GM12878 (cell line): ENCODE measurements at regions not wholly inside any gene's neighbourhood (a gene's known extent, or its start where the extent isn't known, plus 50 kb on each side); places are given as distances from the start of the nearest gene placed in this dataset.

Source experiments
- ATAC-seq: fragments of 200-7000 bp; cut with Tn5 transposase; 3 replicates; pipeline ENCODE4 v1.9.1; 2020; ENCODE audit warnings: mild to moderate bottlenecking, moderate library complexity
- BruUV-seq: library from RNA; stranded (reverse); fragments of 400-500 nt; replicated peaks from 2 replicates; lab custom pipeline; 2021; lab: Mats Ljungman, UMichigan
- CTCF ChIA-PET: fragments of 300-600 bp; sonication (Branson Sonifier 250); formaldehyde crosslinking; extraction: SDS; loops from one replicate; lab custom pipeline; 2021; ENCODE audit warnings: inconsistent platforms; lab: Yijun Ruan, JAX
- POLR2A ChIA-PET: fragments of 350-600 bp; formaldehyde crosslinking; extraction: SDS; loops from one replicate; lab custom pipeline; 2021; ENCODE audit warnings: inconsistent platforms; lab: Charles Lee
- RAD21 ChIA-PET: fragments of 300-600 bp; sonication (Branson Sonifier 250); formaldehyde crosslinking; loops from one replicate; lab custom pipeline; 2023; ENCODE audit warnings: antibody characterized with exemption; ENCODE audit not compliant: unreplicated experiment; lab: Charles Lee
- SMC1A ChIA-PET: fragments of 300-600 bp; sonication (Branson Sonifier 250); formaldehyde crosslinking; loops from one replicate; lab custom pipeline; 2023; ENCODE audit not compliant: unreplicated experiment, uncharacterized antibody; lab: Charles Lee
- DNase-seq: peaks from one replicate; pipeline ENCODE4 v3.0.0-alpha.2; 2011; ENCODE audit warnings: low read depth, low spot score
- FAIRE-seq: peaks from 3 replicates; lab custom pipeline; 2011; peaks lifted over from hg19 to GRCh38; lab: Jason Lieb, UNC
- H2AFZ ChIP-seq: 2 replicates; pipeline ENCODE4 v1.6.0; 2011; ENCODE audit warnings: low read depth, low read length, control low read depth; ENCODE audit not compliant: control insufficient read depth
- H3K27ac ChIP-seq: 2 replicates; pipeline ENCODE4 v1.5.1; 2011; ENCODE audit warnings: control low read depth; ENCODE audit not compliant: control insufficient read depth, insufficient read depth
- H3K27me3 ChIP-seq, 2 experiments: replicated peaks in 1 of 2; 2 replicates each; pipeline versions ENCODE4 v1.6.0 to v1.6.1; 2011; ENCODE audit warnings: low read length in 1 of 2; ENCODE audit not compliant: control insufficient read depth in 2 of 2, insufficient read depth in 2 of 2
- H3K36me3 ChIP-seq, 2 experiments: 2 replicates each; pipeline ENCODE4 v1.5.1; 2011; ENCODE audit warnings: low read length in 1 of 2; ENCODE audit not compliant: control insufficient read depth in 2 of 2, insufficient read depth in 2 of 2
- H3K4me1 ChIP-seq: 2 replicates; pipeline ENCODE4 v1.6.1; 2011; ENCODE audit warnings: mild to moderate bottlenecking, low read length, moderate library complexity, mixed read lengths; ENCODE audit not compliant: control insufficient read depth, insufficient read depth
- H3K4me2 ChIP-seq: 2 replicates; pipeline ENCODE4 v1.6.0; 2011; ENCODE audit warnings: control low read depth; ENCODE audit not compliant: control insufficient read depth, insufficient read depth
- H3K4me3 ChIP-seq: fragments of 200-600 bp; sonication (generic); 2 replicates; pipeline ENCODE4 v1.5.1; 2016
- H3K79me2 ChIP-seq: 2 replicates; pipeline ENCODE4 v1.6.0; 2011; ENCODE audit warnings: low read length; ENCODE audit not compliant: control insufficient read depth, insufficient read depth
- H3K9ac ChIP-seq: 2 replicates; pipeline ENCODE4 v1.8.0; 2011; ENCODE audit warnings: low read length, control low read depth, mixed read lengths; ENCODE audit not compliant: control insufficient read depth, insufficient read depth
- H3K9me3 ChIP-seq: replicated peaks from 3 replicates; pipeline ENCODE4 v1.5.1; 2011; ENCODE audit warnings: mild to moderate bottlenecking, low read length; ENCODE audit not compliant: control insufficient read depth, insufficient read depth
- H4K20me1 ChIP-seq: 2 replicates; pipeline ENCODE4 v1.6.0; 2011; ENCODE audit not compliant: control insufficient read depth, insufficient read depth
- ATF3 ChIP-seq: IDR thresholded peaks from 2 replicates; pipeline ENCODE4 v1.6.1; 2011; ENCODE audit warnings: low read depth, mild to moderate bottlenecking, low read length, moderate library complexity, borderline replicate concordance; ENCODE audit errors: extremely low read depth
- BCL3 ChIP-seq: IDR thresholded peaks from 2 replicates; pipeline ENCODE4 v1.6.1; 2011; ENCODE audit warnings: borderline replicate concordance, low read depth, mild to moderate bottlenecking, moderate library complexity, low read length; ENCODE audit not compliant: insufficient read depth, poor library complexity, severe bottlenecking
- FOXK2 ChIP-seq: fragments of 450-650 bp; IDR thresholded peaks from 2 replicates; pipeline ENCODE4 v1.6.1; 2017; ENCODE audit warnings: mild to moderate bottlenecking, moderate library complexity
- FOXM1 ChIP-seq: IDR thresholded peaks from 2 replicates; pipeline ENCODE4 v1.6.1; 2012; ENCODE audit warnings: low read depth, mild to moderate bottlenecking, inconsistent platforms, low read length, moderate library complexity
- LARP7 ChIP-seq: fragments of 450-650 bp; IDR thresholded peaks from 2 replicates; pipeline ENCODE4 v1.6.1; 2017; ENCODE audit warnings: mild to moderate bottlenecking
- PRDM15 ChIP-seq: fragments of 450-650 bp; formaldehyde crosslinking; IDR thresholded peaks from 2 replicates; pipeline ENCODE4 v1.4.0; 2020; ENCODE audit warnings: mild to moderate bottlenecking, moderate library complexity
- RAD21 ChIP-seq: IDR thresholded peaks from 2 replicates; pipeline ENCODE4 v1.6.1; 2011; ENCODE audit warnings: mild to moderate bottlenecking, low read depth, low read length, moderate library complexity; ENCODE audit not compliant: insufficient read depth
- STAT3 ChIP-seq: IDR thresholded peaks from 2 replicates; pipeline ENCODE4 v1.6.1; 2011; ENCODE audit warnings: low read depth, low read length, improper control_type of control experiment
- ZBTB4 ChIP-seq: fragments of 450-650 bp; formaldehyde crosslinking; IDR thresholded peaks from 2 replicates; pipeline ENCODE4 v1.4.0; 2022; ENCODE audit warnings: mild to moderate bottlenecking, moderate library complexity
- WGBS: methylation state at CpG from one replicate; pipeline ENCODE4 v1.1.6; 2016; ENCODE audit warnings: low lambda C conversion rate; ENCODE audit not compliant: insufficient replicate concordance, insufficient coverage; ENCODE audit errors: missing lambda C conversion rate; 5-methylcytosine and 5-hydroxymethylcytosine counted together
- in situ Hi-C: fragments of 300-500 bp; cut with MboI; formaldehyde crosslinking; loops from 9 replicates; pipeline ENCODE4 v1.14.3; 2018; ENCODE audit warnings: mixed read lengths
- intact Hi-C: fragments of 100-400 bp; cut with micrococcal nuclease; formaldehyde crosslinking; loops from one replicate; pipeline ENCODE4 v1.14.2; 2022; ENCODE audit not compliant: unreplicated experiment

- Histone ChIP-seq H3K4me3 (no peak overlapping the region), H3K79me2 (no peaks in the 10 kb centered on the region), H3K9me3 (no peaks in the 10 kb centered on the region), H3K36me3 (no peaks in the 10 kb centered on the region), H4K20me1 (no peaks in the 10 kb centered on the region), H3K27ac (no peak overlapping the region), H3K27me3 (no peaks in the 10 kb centered on the region), H3K4me2 (no peak overlapping the region), H2AFZ (no peak overlapping the region), H3K9ac (no peak overlapping the region), H3K4me1 (no peaks in the 10 kb centered on the region)
- FAIRE-seq, result no peak
- ATAC-seq, result no peak
- TF ChIP-seq PRDM15 (no peak), BCL3 (no peak), LARP7 (no peak), FOXK2 (no peak), ATF3 (no peak), STAT3 (no peak), ZBTB4 (CRISPR knock-in tag) (no peak), FOXM1 (no peak), RAD21 (no peak)
- in situ Hi-C loops (no loop called here), intact Hi-C loops (no loop called here)
- ChIA-PET CTCF (no interaction called here), POLR2A (no interaction called here), RAD21 (interaction anchor here (0.6 kb wide), 1 partner anchor 47 kb away, joined by 3 read pairs; no protein-coding TSS in a partner anchor), SMC1A (interaction anchor here (0.7 kb wide), 1 partner anchor 30 kb away, joined by 3 read pairs; no protein-coding TSS in a partner anchor)
- 7% methylated on average over 5 of the region's 5 CpGs for WGBS
- no TSS peak for BruUV-seq
- DNase-seq, result no peak
These were observed 206.2 kb upstream of the TLL1 start for GRCh38 chr4:165666836-165667235.
